ENCODE measurements at regions not wholly inside any gene's neighbourhood (a gene's known extent, or its start where the extent isn't known, plus 50 kb on each side); places are given as distances from the start of the nearest gene placed in this dataset.

DNA sequence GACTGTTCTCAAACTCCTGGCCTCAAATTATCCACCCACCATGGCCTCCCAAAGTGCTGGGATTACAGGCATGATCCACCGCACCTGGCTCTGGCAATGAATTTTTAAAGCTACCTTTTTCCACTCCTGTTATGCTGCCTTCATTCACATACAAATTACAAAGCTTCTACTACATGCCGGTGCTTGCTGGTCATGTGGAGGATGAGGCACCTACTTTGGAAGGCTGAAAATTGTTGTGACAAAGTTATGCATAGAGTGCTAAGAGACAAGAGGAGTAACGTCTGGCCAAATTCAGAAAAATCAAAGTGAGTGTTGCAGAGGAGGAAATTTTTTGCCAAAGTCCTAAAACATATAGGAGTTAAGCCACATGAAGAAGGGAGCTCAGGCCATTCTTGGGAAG lies 191.7 kb upstream of the PPFIA2 start:
- Mint-ChIP-seq H3K27ac (peak overlapping the region in 3 of 7 donors; percentile 38 to 79 (median 68)), H3K36me3 (no peaks in the 10 kb centered on the region), H3K9me3 (peaks cover 0 to 3% (median 0%) of the 10 kb centered on the region in 7 donors), H3K27me3 (ENCODE audit: low read depth in 3 of 3) (peaks cover 52 to 65% (median 57%) of the 10 kb centered on the region in 3 donors), H3K4me3 (peak overlapping the region in 1 of 2 donors; percentile 73), H3K4me1 (peaks cover 29% of the 10 kb centered on the region)
- no peak overlapping the region for H3K4me2 ChIP-seq (replicated peaks; ENCODE audit: extremely low read depth, low read length, poor library complexity, severe bottlenecking)
- no peak overlapping the region for H3K27ac ChIP-seq (ENCODE audit: low read depth in 1 of 2, low read length in 2 of 2)
- WGBS (ENCODE audit: insufficient coverage), result 80% methylated on average over 1 of the region's 3 CpGs
- no peaks in the 10 kb centered on the region for H3K36me3 ChIP-seq (replicated peaks in 1 of 2; ENCODE audit: control insufficient read depth in 1 of 2, insufficient read depth in 2 of 2, low read length in 2 of 2)
- no peaks in the 10 kb centered on the region for H3K79me2 ChIP-seq (ENCODE audit: insufficient read depth, low read length)
- intact Hi-C loops (cut with micrococcal nuclease), result no loop called here
- no peak overlapping the region for H2AFZ ChIP-seq (ENCODE audit: insufficient read depth, low read depth, low read length, poor library complexity, severe bottlenecking)
- H4K20me1 ChIP-seq (ENCODE audit: insufficient read depth, low read length), result no peaks in the 10 kb centered on the region
- H3K9me3 ChIP-seq (replicated peaks in 1 of 2; ENCODE audit: control insufficient read depth in 1 of 2, insufficient read depth in 1 of 2, low read length in 2 of 2), result no peaks in the 10 kb centered on the region
- DNase-seq, result no peak
- peaks cover 46 to 64% of the 10 kb centered on the region in 2 donors for H3K27me3 ChIP-seq (ENCODE audit: control insufficient read depth in 2 of 2, insufficient read depth in 2 of 2, low read length in 2 of 2)
- TF ChIP-seq, protein P1, sequence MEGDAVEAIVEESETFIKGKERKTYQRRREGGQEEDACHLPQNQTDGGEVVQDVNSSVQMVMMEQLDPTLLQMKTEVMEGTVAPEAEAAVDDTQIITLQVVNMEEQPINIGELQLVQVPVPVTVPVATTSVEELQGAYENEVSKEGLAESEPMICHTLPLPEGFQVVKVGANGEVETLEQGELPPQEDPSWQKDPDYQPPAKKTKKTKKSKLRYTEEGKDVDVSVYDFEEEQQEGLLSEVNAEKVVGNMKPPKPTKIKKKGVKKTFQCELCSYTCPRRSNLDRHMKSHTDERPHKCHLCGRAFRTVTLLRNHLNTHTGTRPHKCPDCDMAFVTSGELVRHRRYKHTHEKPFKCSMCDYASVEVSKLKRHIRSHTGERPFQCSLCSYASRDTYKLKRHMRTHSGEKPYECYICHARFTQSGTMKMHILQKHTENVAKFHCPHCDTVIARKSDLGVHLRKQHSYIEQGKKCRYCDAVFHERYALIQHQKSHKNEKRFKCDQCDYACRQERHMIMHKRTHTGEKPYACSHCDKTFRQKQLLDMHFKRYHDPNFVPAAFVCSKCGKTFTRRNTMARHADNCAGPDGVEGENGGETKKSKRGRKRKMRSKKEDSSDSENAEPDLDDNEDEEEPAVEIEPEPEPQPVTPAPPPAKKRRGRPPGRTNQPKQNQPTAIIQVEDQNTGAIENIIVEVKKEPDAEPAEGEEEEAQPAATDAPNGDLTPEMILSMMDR (IDR thresholded peaks at IDR 0.05), result no peak
- peaks cover 29 to 31% of the 10 kb centered on the region in 2 donors for H3K4me1 ChIP-seq (ENCODE audit: control insufficient read depth in 1 of 2, insufficient read depth in 2 of 2, low read length in 2 of 2)
- no peak overlapping the region for H3K9ac ChIP-seq (ENCODE audit: insufficient read depth, low read length, poor library complexity, severe bottlenecking)
- H3K4me3 ChIP-seq (replicated peaks in 1 of 3; ENCODE audit: low read depth in 2 of 3, low read length in 3 of 3), result no peak overlapping the region

DNA sequence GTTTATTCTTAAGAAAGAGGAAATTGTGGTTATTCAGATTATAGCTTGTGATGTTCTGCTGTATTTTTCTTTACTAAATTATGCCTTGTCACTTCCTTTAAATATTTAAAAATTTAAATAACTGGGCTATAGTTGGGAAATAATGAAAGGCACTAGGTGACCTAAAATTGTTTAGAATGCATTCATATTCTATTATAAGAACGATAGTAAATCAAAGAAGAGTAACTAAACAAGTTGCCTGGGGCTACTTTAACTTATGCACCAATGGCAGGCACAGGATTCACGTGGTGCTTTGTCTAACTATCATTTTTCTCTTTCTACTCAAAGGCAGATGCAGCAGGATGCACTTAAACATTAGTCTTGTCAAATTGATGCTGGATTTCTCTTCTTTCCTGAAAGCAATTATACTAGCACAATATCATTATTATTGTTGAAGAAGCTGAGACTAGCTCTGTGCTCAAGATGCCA lies 190.7 kb upstream of the PPFIA2 start:
- peaks cover 31 to 39% of the 10 kb centered on the region in 2 donors for H3K4me1 ChIP-seq (ENCODE audit: control insufficient read depth in 1 of 2, insufficient read depth in 2 of 2, low read length in 2 of 2)
- H3K79me2 ChIP-seq (ENCODE audit: insufficient read depth, low read length), result no peaks in the 10 kb centered on the region
- H4K20me1 ChIP-seq (ENCODE audit: insufficient read depth, low read length), result no peaks in the 10 kb centered on the region
- peaks cover 0 to 3% (median 0%) of the 10 kb centered on the region in 7 donors for H3K9me3 Mint-ChIP-seq
- TF ChIP-seq, protein P1 (IDR thresholded peaks at IDR 0.05), result no peak
- H3K36me3 Mint-ChIP-seq, result no peaks in the 10 kb centered on the region
- H3K4me3 Mint-ChIP-seq, result peak overlapping the region in 1 of 2 donors; percentile 73
- intact Hi-C loops (cut with micrococcal nuclease), result loop anchor here (10.0 kb wide), 2 partner anchors 145 to 405 kb away; partner anchors contain the start of genes CCDC59 (in 1 of the 2) and METTL25 (in 1 of the 2)
- peak overlapping the region in 1 of 3 experiments; percentile 56 for H3K4me3 ChIP-seq (replicated peaks in 1 of 3; ENCODE audit: low read depth in 2 of 3, low read length in 3 of 3)
- H3K36me3 ChIP-seq (replicated peaks in 1 of 2; ENCODE audit: control insufficient read depth in 1 of 2, insufficient read depth in 2 of 2, low read length in 2 of 2), result no peaks in the 10 kb centered on the region
- H3K4me1 Mint-ChIP-seq, result peaks cover 35% of the 10 kb centered on the region
- H3K9me3 ChIP-seq (replicated peaks in 1 of 2; ENCODE audit: control insufficient read depth in 1 of 2, insufficient read depth in 1 of 2, low read length in 2 of 2), result no peaks in the 10 kb centered on the region
- H3K9ac ChIP-seq (ENCODE audit: insufficient read depth, low read length, poor library complexity, severe bottlenecking), result no peak overlapping the region
- peaks cover 48 to 70% of the 10 kb centered on the region in 2 donors for H3K27me3 ChIP-seq (ENCODE audit: control insufficient read depth in 2 of 2, insufficient read depth in 2 of 2, low read length in 2 of 2)
- H3K27me3 Mint-ChIP-seq (ENCODE audit: low read depth in 3 of 3), result peaks cover 59 to 69% (median 65%) of the 10 kb centered on the region in 3 donors
- peak overlapping the region in 5 of 7 donors; percentile 53 to 83 (median 61) for H3K27ac Mint-ChIP-seq
- peak; percentile 21 to 66 (median 55) for DNase-seq
- 0% methylated on average over 1 of the region's 2 CpGs for WGBS (ENCODE audit: insufficient coverage)
- H3K4me2 ChIP-seq (replicated peaks; ENCODE audit: extremely low read depth, low read length, poor library complexity, severe bottlenecking), result peak overlapping the region; percentile 63
- H3K27ac ChIP-seq (ENCODE audit: low read depth in 1 of 2, low read length in 2 of 2), result no peak overlapping the region
- no peak overlapping the region for H2AFZ ChIP-seq (ENCODE audit: insufficient read depth, low read depth, low read length, poor library complexity, severe bottlenecking)

Measured in CD14-positive monocyte (primary cell).